ENCODE measurements at regions not wholly inside any gene's neighbourhood (a gene's known extent, or its start where the extent isn't known, plus 50 kb on each side); places are given as distances from the start of the nearest gene placed in this dataset.

DNA sequence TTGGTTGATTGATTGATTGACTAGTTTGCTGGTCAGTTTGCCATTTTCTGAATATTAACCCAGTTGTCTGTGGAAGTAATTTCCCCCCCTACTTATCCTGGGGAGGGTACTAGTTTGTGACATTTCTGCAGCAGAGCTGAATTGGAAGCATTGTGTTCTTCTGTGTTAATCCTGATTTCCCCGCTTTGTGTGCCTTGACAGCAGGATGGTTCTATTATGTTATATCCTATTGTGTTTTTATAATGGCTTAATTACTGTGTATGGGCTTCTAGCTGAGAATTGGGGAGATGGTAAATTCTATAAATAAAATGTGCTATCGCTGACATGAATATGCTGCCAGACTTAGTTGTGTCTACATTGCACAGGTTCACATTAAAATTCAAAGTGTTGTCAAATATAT is 499.7 kb downstream of the COG6 start:
- TF ChIP-seq, protein P1, sequence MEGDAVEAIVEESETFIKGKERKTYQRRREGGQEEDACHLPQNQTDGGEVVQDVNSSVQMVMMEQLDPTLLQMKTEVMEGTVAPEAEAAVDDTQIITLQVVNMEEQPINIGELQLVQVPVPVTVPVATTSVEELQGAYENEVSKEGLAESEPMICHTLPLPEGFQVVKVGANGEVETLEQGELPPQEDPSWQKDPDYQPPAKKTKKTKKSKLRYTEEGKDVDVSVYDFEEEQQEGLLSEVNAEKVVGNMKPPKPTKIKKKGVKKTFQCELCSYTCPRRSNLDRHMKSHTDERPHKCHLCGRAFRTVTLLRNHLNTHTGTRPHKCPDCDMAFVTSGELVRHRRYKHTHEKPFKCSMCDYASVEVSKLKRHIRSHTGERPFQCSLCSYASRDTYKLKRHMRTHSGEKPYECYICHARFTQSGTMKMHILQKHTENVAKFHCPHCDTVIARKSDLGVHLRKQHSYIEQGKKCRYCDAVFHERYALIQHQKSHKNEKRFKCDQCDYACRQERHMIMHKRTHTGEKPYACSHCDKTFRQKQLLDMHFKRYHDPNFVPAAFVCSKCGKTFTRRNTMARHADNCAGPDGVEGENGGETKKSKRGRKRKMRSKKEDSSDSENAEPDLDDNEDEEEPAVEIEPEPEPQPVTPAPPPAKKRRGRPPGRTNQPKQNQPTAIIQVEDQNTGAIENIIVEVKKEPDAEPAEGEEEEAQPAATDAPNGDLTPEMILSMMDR (IDR thresholded peaks at IDR 0.05): no peak
- TF ChIP-seq POLR2A (IDR thresholded peaks at IDR 0.05): no peak

Data from Peyer's patch (tissue), 4 donors.